Neural cell (in vitro differentiated cells): ENCODE measurements at regions not wholly inside any gene's neighbourhood (a gene's known extent, or its start where the extent isn't known, plus 50 kb on each side); places are given as distances from the start of the nearest gene placed in this dataset.

Source experiments
- H2AFZ ChIP-seq: fragments of 200-600, 300-800 bp; sonication (generic), shearing (Covaris generic); 2 replicates; pipeline ENCODE4 v1.6.0; 2014; ENCODE audit warnings: low read depth, mild to moderate bottlenecking, antibody characterized with exemption, low read length, moderate library complexity
- H3F3A ChIP-seq: fragments of 200-600 bp; shearing (Covaris generic); 2 replicates; pipeline ENCODE4 v1.6.1; 2016; ENCODE audit warnings: mild to moderate bottlenecking, moderate library complexity, mixed read lengths, antibody characterized with exemption, low read length; ENCODE audit not compliant: insufficient read depth, poor library complexity, severe bottlenecking
- H3K27ac ChIP-seq: fragments of 200-600, 300-800 bp; sonication (generic), shearing (Covaris generic); 2 replicates; pipeline ENCODE4 v1.5.1; 2014; ENCODE audit warnings: mild to moderate bottlenecking, low read length, moderate library complexity
- H3K27me3 ChIP-seq: fragments of 300-800, 200-600 bp; sonication (generic), shearing (Covaris generic); 2 replicates; pipeline ENCODE4 v1.6.0; 2014; ENCODE audit warnings: mild to moderate bottlenecking, low read depth, low read length, moderate library complexity; ENCODE audit not compliant: insufficient read depth
- H3K36me3 ChIP-seq: fragments of 300-800, 200-600 bp; sonication (generic), shearing (Covaris generic); 2 replicates; pipeline ENCODE4 v1.5.1; 2014; ENCODE audit warnings: mild to moderate bottlenecking, antibody characterized with exemption, low read length, moderate library complexity; ENCODE audit not compliant: insufficient read depth
- H3K4me2 ChIP-seq: fragments of 300-800, 200-600 bp; sonication (generic), shearing (Covaris generic); 2 replicates; pipeline ENCODE4 v1.6.0; 2014; ENCODE audit warnings: mild to moderate bottlenecking, low read length
- H3K4me3 ChIP-seq: fragments of 300-800, 200-600 bp; sonication (generic), shearing (Covaris generic); 2 replicates; pipeline ENCODE4 v1.5.1; 2014; ENCODE audit warnings: mild to moderate bottlenecking, low read length, moderate library complexity
- H3K79me2 ChIP-seq: fragments of 200-600 bp; shearing (Covaris generic); replicated peaks from 2 replicates; pipeline ENCODE4 v1.6.0; 2014; ENCODE audit warnings: mild to moderate bottlenecking, low read length, moderate library complexity; ENCODE audit not compliant: insufficient read depth
- H3K9ac ChIP-seq: fragments of 300-800, 200-600 bp; sonication (generic), shearing (Covaris generic); 2 replicates; pipeline ENCODE4 v1.6.1; 2016; ENCODE audit warnings: mild to moderate bottlenecking, low read length, mixed read lengths
- H3K9me2 ChIP-seq: fragments of 200-600 bp; shearing (Covaris generic); 2 replicates; pipeline ENCODE4 v1.6.1; 2016; ENCODE audit warnings: mild to moderate bottlenecking, low read length, mixed read lengths; ENCODE audit not compliant: insufficient read depth
- H3K9me3 ChIP-seq: fragments of 200-600, 300-800 bp; sonication (generic), shearing (Covaris generic); 2 replicates; pipeline ENCODE4 v1.6.1; 2016; ENCODE audit warnings: mild to moderate bottlenecking, mixed run types, low read length, moderate library complexity, mixed read lengths
- H4K20me1 ChIP-seq: fragments of 200-600 bp; shearing (Covaris generic); 2 replicates; pipeline ENCODE4 v1.6.1; 2016; ENCODE audit warnings: mild to moderate bottlenecking, mixed run types; ENCODE audit not compliant: insufficient read depth
- EP300 ChIP-seq: fragments of 450-650 bp; conservative IDR thresholded peaks from 2 replicates; pipeline ENCODE4 v1.6.1; 2014; ENCODE audit warnings: antibody characterized with exemption, mild to moderate bottlenecking, moderate library complexity; ENCODE audit not compliant: poor library complexity, severe bottlenecking
- EZH2 ChIP-seq: fragments of 200-600, 300-800 bp; shearing (Covaris generic), sonication (generic); IDR thresholded peaks from 2 replicates; pipeline ENCODE4 v1.6.1; 2014; ENCODE audit warnings: antibody characterized with exemption, low read length, borderline replicate concordance, mild to moderate bottlenecking; ENCODE audit not compliant: insufficient read depth, poor library complexity, severe bottlenecking
- MXI1 ChIP-seq: fragments of 450-650 bp; conservative IDR thresholded peaks from 2 replicates; pipeline ENCODE4 v1.6.1; 2014; ENCODE audit warnings: antibody characterized with exemption, mild to moderate bottlenecking; ENCODE audit not compliant: poor library complexity, severe bottlenecking
- POLR2AphosphoS5 ChIP-seq: IDR thresholded peaks from 2 replicates; pipeline ENCODE4 v1.6.1; 2012
- RAD21 ChIP-seq: fragments of 450-650 bp; conservative IDR thresholded peaks from 2 replicates; pipeline ENCODE4 v1.6.1; 2014; ENCODE audit warnings: antibody characterized with exemption, mild to moderate bottlenecking, moderate library complexity
- SMC3 ChIP-seq: fragments of 450-650 bp; conservative IDR thresholded peaks from 2 replicates; pipeline ENCODE4 v1.6.1; 2014; ENCODE audit warnings: antibody characterized with exemption, mild to moderate bottlenecking, moderate library complexity; ENCODE audit not compliant: poor library complexity
- TAF1 ChIP-seq: IDR thresholded peaks from 2 replicates; pipeline ENCODE4 v1.6.1; 2012; ENCODE audit warnings: low read depth
- TF ChIP-seq, protein P1 (sequence below): fragments of 450-650 bp; IDR thresholded peaks from 2 replicates; pipeline ENCODE4 v1.5.1; 2014; ENCODE audit warnings: antibody characterized with exemption, mild to moderate bottlenecking, moderate library complexity; ENCODE audit not compliant: poor library complexity, severe bottlenecking
- TF ChIP-seq, protein P2 (sequence below): IDR thresholded peaks from 2 replicates; pipeline ENCODE4 v1.6.1; 2012; ENCODE audit warnings: borderline replicate concordance

DNA sequence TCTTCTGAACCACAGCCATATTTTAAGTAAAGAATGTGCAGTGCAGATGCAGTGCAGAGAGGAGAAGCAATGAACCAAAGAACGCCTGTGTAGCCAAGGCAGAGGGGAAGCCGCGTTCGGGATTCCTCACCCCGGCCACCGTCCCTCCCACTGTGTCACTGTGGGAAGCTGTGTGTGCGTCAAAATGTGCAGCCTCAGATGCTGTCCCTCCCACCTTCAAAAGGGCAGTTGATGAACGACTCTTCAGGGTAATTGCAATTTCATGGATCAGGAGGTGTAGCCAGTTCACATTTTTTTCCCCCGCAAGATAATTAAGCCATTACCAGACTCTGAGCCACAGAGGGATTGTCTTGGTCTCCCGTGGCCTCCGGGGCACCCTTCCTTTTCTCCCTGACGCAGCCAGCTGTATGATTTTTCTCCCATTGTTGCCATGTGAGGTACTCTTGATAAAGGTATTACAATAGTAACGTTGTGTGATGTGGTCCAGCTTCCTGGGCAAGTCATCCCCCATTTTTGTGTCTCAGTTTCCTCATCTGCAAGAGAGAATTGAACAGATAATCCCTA lies 190.0 kb downstream of the FOXL1 start:
- H3K79me2 ChIP-seq: no peaks in the 10 kb centered on the region
- H3K27ac ChIP-seq: no peak overlapping the region
- H3K9me3 ChIP-seq: no peaks in the 10 kb centered on the region
- H3F3A ChIP-seq: no peaks in the 10 kb centered on the region
- no peaks in the 10 kb centered on the region for H4K20me1 ChIP-seq
- no peak overlapping the region for H3K4me2 ChIP-seq
- no peaks in the 10 kb centered on the region for H3K9me2 ChIP-seq
- no peak overlapping the region for H2AFZ ChIP-seq
- no peaks in the 10 kb centered on the region for H3K27me3 ChIP-seq
- no peak overlapping the region for H3K9ac ChIP-seq
- no peak overlapping the region for H3K4me3 ChIP-seq
- no peaks in the 10 kb centered on the region for H3K36me3 ChIP-seq
- no peak for TF ChIP-seq EZH2
- TF ChIP-seq, protein P1, sequence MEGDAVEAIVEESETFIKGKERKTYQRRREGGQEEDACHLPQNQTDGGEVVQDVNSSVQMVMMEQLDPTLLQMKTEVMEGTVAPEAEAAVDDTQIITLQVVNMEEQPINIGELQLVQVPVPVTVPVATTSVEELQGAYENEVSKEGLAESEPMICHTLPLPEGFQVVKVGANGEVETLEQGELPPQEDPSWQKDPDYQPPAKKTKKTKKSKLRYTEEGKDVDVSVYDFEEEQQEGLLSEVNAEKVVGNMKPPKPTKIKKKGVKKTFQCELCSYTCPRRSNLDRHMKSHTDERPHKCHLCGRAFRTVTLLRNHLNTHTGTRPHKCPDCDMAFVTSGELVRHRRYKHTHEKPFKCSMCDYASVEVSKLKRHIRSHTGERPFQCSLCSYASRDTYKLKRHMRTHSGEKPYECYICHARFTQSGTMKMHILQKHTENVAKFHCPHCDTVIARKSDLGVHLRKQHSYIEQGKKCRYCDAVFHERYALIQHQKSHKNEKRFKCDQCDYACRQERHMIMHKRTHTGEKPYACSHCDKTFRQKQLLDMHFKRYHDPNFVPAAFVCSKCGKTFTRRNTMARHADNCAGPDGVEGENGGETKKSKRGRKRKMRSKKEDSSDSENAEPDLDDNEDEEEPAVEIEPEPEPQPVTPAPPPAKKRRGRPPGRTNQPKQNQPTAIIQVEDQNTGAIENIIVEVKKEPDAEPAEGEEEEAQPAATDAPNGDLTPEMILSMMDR: no peak
- no peak for TF ChIP-seq SMC3
- TF ChIP-seq EP300: no peak
- TF ChIP-seq MXI1: no peak
- TF ChIP-seq RAD21: no peak
- TF ChIP-seq, protein P2, sequence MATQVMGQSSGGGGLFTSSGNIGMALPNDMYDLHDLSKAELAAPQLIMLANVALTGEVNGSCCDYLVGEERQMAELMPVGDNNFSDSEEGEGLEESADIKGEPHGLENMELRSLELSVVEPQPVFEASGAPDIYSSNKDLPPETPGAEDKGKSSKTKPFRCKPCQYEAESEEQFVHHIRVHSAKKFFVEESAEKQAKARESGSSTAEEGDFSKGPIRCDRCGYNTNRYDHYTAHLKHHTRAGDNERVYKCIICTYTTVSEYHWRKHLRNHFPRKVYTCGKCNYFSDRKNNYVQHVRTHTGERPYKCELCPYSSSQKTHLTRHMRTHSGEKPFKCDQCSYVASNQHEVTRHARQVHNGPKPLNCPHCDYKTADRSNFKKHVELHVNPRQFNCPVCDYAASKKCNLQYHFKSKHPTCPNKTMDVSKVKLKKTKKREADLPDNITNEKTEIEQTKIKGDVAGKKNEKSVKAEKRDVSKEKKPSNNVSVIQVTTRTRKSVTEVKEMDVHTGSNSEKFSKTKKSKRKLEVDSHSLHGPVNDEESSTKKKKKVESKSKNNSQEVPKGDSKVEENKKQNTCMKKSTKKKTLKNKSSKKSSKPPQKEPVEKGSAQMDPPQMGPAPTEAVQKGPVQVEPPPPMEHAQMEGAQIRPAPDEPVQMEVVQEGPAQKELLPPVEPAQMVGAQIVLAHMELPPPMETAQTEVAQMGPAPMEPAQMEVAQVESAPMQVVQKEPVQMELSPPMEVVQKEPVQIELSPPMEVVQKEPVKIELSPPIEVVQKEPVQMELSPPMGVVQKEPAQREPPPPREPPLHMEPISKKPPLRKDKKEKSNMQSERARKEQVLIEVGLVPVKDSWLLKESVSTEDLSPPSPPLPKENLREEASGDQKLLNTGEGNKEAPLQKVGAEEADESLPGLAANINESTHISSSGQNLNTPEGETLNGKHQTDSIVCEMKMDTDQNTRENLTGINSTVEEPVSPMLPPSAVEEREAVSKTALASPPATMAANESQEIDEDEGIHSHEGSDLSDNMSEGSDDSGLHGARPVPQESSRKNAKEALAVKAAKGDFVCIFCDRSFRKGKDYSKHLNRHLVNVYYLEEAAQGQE: no peak
- no peak for TF ChIP-seq POLR2AphosphoS5
- TF ChIP-seq TAF1: no peak

DNA sequence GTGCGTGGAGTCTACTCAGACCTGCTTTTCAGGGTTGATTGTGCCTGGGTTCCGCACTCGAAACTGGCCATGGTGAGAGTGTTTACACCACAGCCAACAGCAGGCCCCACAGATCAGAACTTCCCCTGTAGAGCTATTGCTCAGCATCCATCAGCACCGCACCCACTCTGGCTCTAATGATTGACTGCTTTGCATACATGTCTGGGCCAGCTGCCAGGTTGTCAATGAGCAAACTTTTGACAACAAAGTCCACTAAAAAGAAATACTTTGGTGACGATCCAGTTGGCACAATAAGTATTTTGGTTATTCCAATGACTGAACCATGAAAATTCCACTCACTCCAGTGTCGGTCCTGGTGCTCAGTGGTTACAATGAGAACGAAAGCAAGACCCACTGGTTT lies 190.7 kb downstream of the FOXL1 start:
- H3F3A ChIP-seq: no peaks in the 10 kb centered on the region
- no peaks in the 10 kb centered on the region for H3K27me3 ChIP-seq
- H3K9me3 ChIP-seq: no peaks in the 10 kb centered on the region
- no peaks in the 10 kb centered on the region for H4K20me1 ChIP-seq
- H3K9me2 ChIP-seq: no peaks in the 10 kb centered on the region
- no peak overlapping the region for H2AFZ ChIP-seq
- no peak overlapping the region for H3K4me3 ChIP-seq
- no peak for TF ChIP-seq POLR2AphosphoS5
- no peak for TF ChIP-seq MXI1
- no peak for TF ChIP-seq SMC3
- no peak for TF ChIP-seq TAF1
- TF ChIP-seq, protein P2: no peak
- no peak for TF ChIP-seq RAD21
- TF ChIP-seq EZH2: no peak
- TF ChIP-seq, protein P1: no peak
- no peak for TF ChIP-seq EP300
- no peak overlapping the region for H3K27ac ChIP-seq
- H3K79me2 ChIP-seq: no peaks in the 10 kb centered on the region
- no peaks in the 10 kb centered on the region for H3K36me3 ChIP-seq
- no peak overlapping the region for H3K4me2 ChIP-seq
- no peak overlapping the region for H3K9ac ChIP-seq
